NCI-H1694 treated with DMSO at 0.1 percent for 48 hours (cell line): ENCODE measurements at regions not wholly inside any gene's neighbourhood (a gene's known extent, or its start where the extent isn't known, plus 50 kb on each side); places are given as distances from the start of the nearest gene placed in this dataset.
A peak's percentile ranks its signal among the peaks of the same experiment; 100 is the strongest.
"Not testable (repeated sequence)": the region's sequence is repeated elsewhere in the genome, so short reads cannot be mapped to it uniquely, and the experiment has no call there.

Experiments used
- DNase-seq: peaks from one replicate; lab custom pipeline; 2025; lab: John Stamatoyannopoulos, UW

DNA sequence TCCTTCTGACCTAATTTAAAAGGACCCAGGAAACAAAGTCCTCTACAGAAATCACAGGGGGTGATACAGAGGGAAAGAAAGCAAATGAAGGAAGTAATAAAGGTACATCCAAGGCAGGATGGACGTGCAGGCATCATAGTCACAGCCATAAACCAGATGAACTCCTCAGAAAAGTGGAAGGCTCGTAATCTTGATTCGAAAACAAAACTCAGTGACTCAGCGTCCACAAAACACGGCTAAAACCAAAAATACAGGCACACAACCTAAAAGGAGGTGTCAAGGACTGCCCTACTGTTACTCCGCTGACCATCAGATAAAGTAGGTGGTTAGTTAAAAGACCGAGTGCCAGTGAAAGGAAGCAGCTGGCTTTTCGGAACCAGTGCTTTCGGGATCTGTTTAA, 81.5 kb downstream of the TRIM69 start:
- not testable (repeated sequence) for DNase-seq

DNA sequence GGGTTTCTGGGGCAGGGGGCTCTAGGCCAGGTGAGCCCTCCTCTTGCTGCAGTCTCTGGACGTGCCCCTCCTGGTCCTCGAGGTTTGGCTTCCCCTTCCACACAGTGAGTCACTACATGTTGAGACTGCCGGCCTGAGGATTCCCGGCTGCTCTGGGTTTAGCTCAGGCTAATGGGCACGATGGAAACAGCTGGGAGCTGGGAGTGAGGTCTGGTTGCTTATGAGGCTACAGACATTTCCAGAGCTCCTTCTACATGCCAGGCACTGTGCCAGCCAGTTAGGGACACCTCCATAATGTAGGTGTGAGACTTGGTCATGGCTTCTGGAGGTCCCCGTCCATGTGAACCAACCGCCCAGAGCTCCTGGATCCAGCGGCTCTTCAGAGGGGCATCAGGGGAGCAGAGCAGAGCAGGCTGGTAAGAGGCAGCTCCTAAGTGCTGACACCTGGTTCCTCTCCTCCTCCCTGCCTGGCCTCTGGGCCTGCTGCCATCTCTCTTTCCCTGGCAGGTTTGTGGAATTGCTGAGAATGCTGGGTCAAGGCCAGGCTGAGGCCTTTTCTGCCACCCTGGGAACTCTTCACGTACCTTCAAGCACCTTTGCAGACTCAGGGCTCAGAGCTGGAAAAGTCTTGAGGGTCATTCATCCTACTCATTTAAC, 83.1 kb downstream of the TRIM69 start:
- peak; percentile 63 for DNase-seq

DNA sequence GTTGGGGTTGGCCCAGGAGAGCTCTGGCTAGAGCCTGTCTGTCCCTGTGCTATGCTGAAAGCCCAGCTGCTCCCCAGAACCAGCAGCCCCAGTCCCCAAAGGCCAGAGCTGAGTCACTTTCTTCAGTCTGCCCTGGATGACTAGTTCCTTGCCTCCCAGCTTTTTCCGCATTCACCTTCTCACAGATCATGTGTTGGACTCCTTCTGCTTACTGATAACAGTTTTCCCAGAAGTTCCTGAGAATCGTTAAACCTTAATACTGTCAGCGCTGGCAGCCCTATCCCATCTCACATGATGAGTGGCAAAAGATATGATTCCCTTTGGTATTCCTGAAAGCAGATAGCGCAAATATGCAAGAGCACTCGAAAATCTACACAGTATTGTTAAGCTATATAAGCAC, 84.2 kb downstream of the TRIM69 start:
- DNase-seq: not testable (repeated sequence)

GRCh38 chr15:44820967-44821366, 84.6 kb downstream of the TRIM69 start:
- peak; percentile 67 for DNase-seq

DNA sequence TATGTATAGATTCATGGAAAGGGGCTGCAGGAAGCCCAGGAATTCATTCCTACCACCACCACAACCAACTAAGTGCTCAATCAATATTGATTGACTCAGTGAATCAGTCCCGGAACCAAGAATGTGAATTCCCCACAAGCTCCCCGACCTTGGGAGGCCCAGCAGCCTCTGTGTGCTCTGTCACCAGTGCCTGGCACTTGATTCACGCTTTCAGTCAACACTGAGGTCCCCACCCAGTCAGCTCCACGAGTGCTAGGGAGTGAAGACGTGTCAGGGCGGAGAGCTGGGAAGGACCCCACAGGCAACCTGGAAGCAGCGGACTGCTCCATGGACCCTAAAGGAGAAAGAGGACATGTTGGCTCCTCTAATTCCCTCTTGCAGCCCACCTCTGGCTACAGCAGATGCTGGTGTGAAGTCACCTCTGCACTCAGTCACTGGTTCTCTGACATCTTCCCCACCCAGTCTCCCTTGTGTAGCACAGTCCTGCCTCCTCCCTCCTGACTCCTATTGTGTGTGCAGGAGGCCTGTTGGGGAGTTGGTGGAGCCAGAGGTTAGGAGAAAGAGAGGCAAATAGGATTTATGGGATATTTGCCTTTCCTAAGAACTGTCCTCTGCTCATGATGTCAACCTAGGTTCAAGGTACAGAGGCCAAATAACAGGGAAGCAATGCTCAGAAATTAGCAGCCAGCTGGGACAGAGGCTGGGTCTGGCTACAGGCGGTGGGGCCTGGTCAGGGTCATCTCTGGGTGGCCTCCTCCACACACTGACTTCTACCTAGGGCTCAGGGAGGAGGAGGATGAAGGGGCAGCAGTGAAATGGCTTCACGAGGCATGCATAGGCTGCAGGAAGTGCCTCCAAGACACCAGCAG, 88.2 kb downstream of the TRIM69 start:
- not testable (repeated sequence) for DNase-seq

GRCh38 chr15:44826583-44826982, 90.3 kb downstream of the TRIM69 start:
- DNase-seq: not testable (repeated sequence)

- DNase-seq: not testable (repeated sequence)
Observed at GRCh38 chr15:44828229-44828914, 92.0 kb downstream of the TRIM69 start.

DNA sequence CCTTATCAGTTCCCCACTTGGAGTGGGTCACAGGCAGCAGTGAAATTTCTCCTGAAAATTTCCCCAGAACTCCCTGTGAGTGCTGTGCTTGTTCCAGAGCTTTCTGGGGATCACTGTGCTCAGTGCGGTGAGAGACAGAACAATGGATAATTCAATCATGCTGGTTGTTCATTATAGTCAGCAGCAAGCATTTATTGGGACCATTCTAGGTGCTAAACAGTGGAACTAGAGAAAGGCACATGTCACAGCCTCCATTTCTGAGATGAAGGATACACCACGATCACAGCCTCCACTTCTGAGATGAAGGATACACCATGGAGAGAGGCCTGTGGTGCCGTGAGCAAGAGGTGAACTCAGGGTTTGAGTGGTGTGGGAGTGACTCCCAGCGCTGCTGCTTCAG, 92.8 kb downstream of the TRIM69 start:
- not testable (repeated sequence) for DNase-seq

GRCh38 chr15:44830692-44831408, 94.5 kb downstream of the TRIM69 start:
- not testable (repeated sequence) for DNase-seq

- DNase-seq: not testable (repeated sequence)
Observed at GRCh38 chr15:44831409-44831741, 95.0 kb downstream of the TRIM69 start.

DNA sequence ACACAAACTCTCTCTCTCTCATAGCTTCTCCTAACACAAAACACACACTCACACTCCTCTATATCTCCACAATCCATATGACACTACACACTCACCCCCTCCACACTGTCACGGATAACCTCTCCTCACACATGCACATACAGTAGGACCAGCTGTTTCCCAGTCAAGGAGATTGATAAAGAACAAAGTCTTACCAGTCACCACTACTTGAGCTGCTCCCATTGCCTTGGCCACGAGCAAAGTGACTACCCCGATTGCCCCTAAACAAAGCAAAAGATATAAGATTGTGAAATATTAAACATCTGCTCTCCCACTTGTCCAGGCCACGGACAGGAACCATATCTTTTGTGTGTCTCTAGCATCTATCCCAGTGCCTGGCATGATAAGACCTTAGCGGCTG, 95.8 kb downstream of the TRIM69 start:
- DNase-seq: not testable (repeated sequence)

DNA sequence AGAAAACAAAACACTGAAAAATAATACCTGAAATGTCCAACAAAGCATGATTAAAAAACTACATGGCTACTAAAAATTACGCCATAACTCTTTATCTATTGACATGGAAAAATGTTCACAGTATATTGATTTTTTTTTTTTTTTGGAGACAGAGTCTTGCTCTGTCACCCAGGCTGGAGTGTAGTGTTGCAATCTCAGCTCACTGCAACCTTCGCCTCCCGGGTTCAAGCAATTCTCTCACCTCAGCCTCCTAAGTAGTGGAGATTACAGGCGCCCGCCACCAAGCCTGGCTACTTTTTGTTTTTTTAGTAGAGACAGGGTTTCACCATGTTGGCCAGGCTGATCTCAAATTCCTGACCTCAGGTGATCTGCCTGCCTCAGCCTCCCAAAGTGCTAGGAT, 96.8 kb downstream of the TRIM69 start:
- not testable (repeated sequence) for DNase-seq

GRCh38 chr15:44833761-44834160, 97.4 kb downstream of the TRIM69 start:
- DNase-seq: not testable (repeated sequence)

DNA sequence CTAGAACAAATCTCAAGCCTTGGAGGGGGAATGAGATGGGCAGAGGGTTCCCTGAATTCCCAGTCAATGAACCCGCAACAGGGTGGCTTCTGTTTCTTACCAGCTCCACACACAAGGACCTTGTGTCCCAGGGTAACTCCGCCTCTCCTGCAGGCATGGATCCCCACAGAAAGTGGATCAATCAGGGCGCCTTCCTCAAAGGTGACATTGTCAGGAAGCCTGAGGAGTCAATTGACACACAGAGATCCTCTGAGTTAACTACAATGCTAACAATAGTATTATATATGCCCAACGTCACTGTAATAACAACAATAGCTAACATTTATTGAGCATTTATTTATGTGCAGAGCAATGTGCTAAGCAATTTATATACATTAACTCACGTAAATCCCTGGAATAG, 98.8 kb downstream of the TRIM69 start:
- not testable (repeated sequence) for DNase-seq

- DNase-seq: no peak
Observed at GRCh38 chr15:44836094-44836493, 99.8 kb downstream of the TRIM69 start.

DNA sequence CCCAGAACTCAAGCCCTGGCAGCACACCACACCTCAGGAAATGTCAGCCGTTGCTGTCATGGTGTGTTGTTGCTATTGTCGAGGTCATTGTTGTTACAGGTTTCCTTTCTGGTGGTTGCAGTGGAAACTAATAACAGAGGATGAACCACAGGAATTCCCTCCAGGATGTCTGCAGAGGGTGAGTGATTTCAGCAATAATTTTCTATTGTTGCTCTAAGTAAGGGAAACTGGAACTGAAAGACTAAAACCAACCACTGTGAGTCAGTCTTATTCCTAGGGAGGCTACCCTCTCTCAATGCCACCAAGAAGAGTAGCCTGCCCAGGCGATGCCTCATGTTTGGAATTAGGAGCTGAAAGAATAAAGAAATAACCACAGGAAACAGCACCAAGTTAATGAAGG, 102.6 kb downstream of the TRIM69 start:
- not testable (repeated sequence) for DNase-seq

- not testable (repeated sequence) for DNase-seq
Observed at GRCh38 chr15:44841762-44842161, 105.4 kb downstream of the TRIM69 start.

- not testable (repeated sequence) for DNase-seq
Observed at GRCh38 chr15:44842883-44843282, 106.6 kb downstream of the TRIM69 start.

GRCh38 chr15:44844936-44845335, 108.6 kb downstream of the TRIM69 start:
- DNase-seq: not testable (repeated sequence)

- DNase-seq: not testable (repeated sequence)
Observed at GRCh38 chr15:44846156-44846555, 109.8 kb downstream of the TRIM69 start.

- DNase-seq: not testable (repeated sequence)
Observed at GRCh38 chr15:44847555-44847954, 108.9 kb upstream of the TERB2 start.

DNA sequence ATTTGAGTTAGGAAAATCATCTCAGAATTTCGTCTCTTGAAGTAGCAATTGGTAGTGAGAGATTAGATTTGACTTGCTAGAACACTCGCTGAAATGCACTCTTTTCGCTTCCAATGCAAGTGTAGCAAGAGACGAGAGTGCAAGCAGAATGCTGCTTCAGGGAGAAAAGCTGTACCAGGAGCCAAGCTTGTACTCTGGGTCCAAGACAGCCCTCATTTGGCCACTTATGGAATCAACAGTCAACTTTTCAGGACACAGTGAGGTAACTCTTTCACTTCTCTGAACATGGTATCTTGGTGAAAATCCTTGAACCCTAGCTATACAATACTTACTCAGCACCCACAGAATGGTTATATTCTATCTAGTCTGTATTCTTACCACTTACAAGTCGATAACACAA, 107.6 kb upstream of the TERB2 start:
- not testable (repeated sequence) for DNase-seq
